Heart left ventricle (tissue), 13 donors: ENCODE measurements at regions not wholly inside any gene's neighbourhood (a gene's known extent, or its start where the extent isn't known, plus 50 kb on each side); places are given as distances from the start of the nearest gene placed in this dataset.

Experiments
- CTCF ChIP-seq, 12 donors: fragments of 200-600 bp; sonication (generic) in 4 of 12; IDR thresholded peaks; one replicate each; pipeline versions ENCODE4 v1.5.0 to v1.8.0; 2018 to 2022; ENCODE audit warnings: antibody characterized with exemption in 12 of 12, mild to moderate bottlenecking in 5 of 12
- POLR2A ChIP-seq, 2 donors: fragments of 450-650 bp; IDR thresholded peaks; one replicate each; pipeline ENCODE4 v1.6.1; 2017; ENCODE audit warnings: antibody characterized with exemption in 2 of 2, mild to moderate bottlenecking in 2 of 2, moderate library complexity in 2 of 2
- donor health status: ischemic (EF 13 %, LVEDD 7.1; RV severe dilation, severe dysfunction).
- donor health status: DM: no; HTN: yes; CAD: no.
- donor health status: DM: no; HTN: no; CAD: no.
- donor health status: ischemic (EF 25% LVEDD 6.9; RV normal size, moderate dysfunction).
- donor health status: ischemic (EF 25% LVEDD 5.7; RV mildly dilated, moderate dysfunction).
- donor health status: ischemic (EF 35%, LVEDD 5.7; RV mildly dilated, moderate dysfunction).
- donor health status: nonischemic (EF 11% LVEDD 7.7; RV severe dilation, severe dysfunction).
- donor health status: DM: yes; HTN: yes; CAD: no.
- donor health status: PGD.
- donor health status: ischemic (EF 29% LVEDD 5.4; RV normal size, mild dysfunction).
- donor health status: nonischemic (EF 23%, LVEDD 6.1; RV moderate dilation, normal function).

- no peak for TF ChIP-seq CTCF (IDR thresholded peaks at IDR 0.05)
- no peak for TF ChIP-seq POLR2A (IDR thresholded peaks at IDR 0.05)
Observed at GRCh38 chr9:110025551-110026170, 182.3 kb downstream of the C9orf152 start.
